ENCODE measurements at regions not wholly inside any gene's neighbourhood (a gene's known extent, or its start where the extent isn't known, plus 50 kb on each side); places are given as distances from the start of the nearest gene placed in this dataset.
"Not testable (repeated sequence)": the region's sequence is repeated elsewhere in the genome, so short reads cannot be mapped to it uniquely, and the experiment has no call there.

- Histone ChIP-seq H3K9me3 (ENCODE audit: control insufficient read depth, low read length) (no peaks in the 10 kb centered on the region), H3K27ac (ENCODE audit: low read depth, low read length, severe bottlenecking) (no peak overlapping the region), H3K4me1 (ENCODE audit: control insufficient read depth, insufficient read depth, low read length, poor library complexity, severe bottlenecking) (no peaks in the 10 kb centered on the region), H3K36me3 (ENCODE audit: control insufficient read depth, insufficient read depth, low read length) (no peaks in the 10 kb centered on the region), H3K4me3 (ENCODE audit: extremely low read depth, insufficient read depth, low read length, poor library complexity, severe bottlenecking) (no peak overlapping the region)
- 80 to 100% methylated on average over 1 of the region's 4 CpGs for WGBS, 2 experiments (ENCODE audit: insufficient coverage in 2 of 2)
These were observed 127.5 kb upstream of the NEIL3 start for GRCh38 chr4:177182166-177182565.

- Histone ChIP-seq H3K4me3 (ENCODE audit: extremely low read depth, insufficient read depth, low read length, poor library complexity, severe bottlenecking) (no peak overlapping the region), H3K36me3 (ENCODE audit: control insufficient read depth, insufficient read depth, low read length) (no peaks in the 10 kb centered on the region), H3K4me1 (ENCODE audit: control insufficient read depth, insufficient read depth, low read length, poor library complexity, severe bottlenecking) (no peaks in the 10 kb centered on the region), H3K9me3 (ENCODE audit: control insufficient read depth, low read length) (no peaks in the 10 kb centered on the region), H3K27ac (ENCODE audit: low read depth, low read length, severe bottlenecking) (no peak overlapping the region)
- WGBS, 2 experiments (ENCODE audit: insufficient coverage in 2 of 2) = 82 to 92% methylated on average over 1 of the region's 1 CpG
These were observed 126.9 kb upstream of the NEIL3 start for GRCh38 chr4:177182728-177183127.

GRCh38 chr4:177185151-177185550, 124.5 kb upstream of the NEIL3 start:
- no CpG with 5 or more reads among the region's 2 CpGs for WGBS, 2 experiments (ENCODE audit: insufficient coverage in 2 of 2)
- Histone ChIP-seq H3K4me3 (ENCODE audit: extremely low read depth, insufficient read depth, low read length, poor library complexity, severe bottlenecking) (no peak overlapping the region), H3K9me3 (ENCODE audit: control insufficient read depth, low read length) (no peaks in the 10 kb centered on the region), H3K36me3 (ENCODE audit: control insufficient read depth, insufficient read depth, low read length) (no peaks in the 10 kb centered on the region), H3K4me1 (ENCODE audit: control insufficient read depth, insufficient read depth, low read length, poor library complexity, severe bottlenecking) (no peaks in the 10 kb centered on the region), H3K27ac (ENCODE audit: low read depth, low read length, severe bottlenecking) (no peak overlapping the region)

GRCh38 chr4:177185579-177185978, 124.1 kb upstream of the NEIL3 start:
- H3K27ac ChIP-seq (ENCODE audit: low read depth, low read length, severe bottlenecking) = no peak overlapping the region
- no peak overlapping the region for H3K4me3 ChIP-seq (ENCODE audit: extremely low read depth, insufficient read depth, low read length, poor library complexity, severe bottlenecking)
- H3K4me1 ChIP-seq (ENCODE audit: control insufficient read depth, insufficient read depth, low read length, poor library complexity, severe bottlenecking) = no peaks in the 10 kb centered on the region
- no peaks in the 10 kb centered on the region for H3K9me3 ChIP-seq (ENCODE audit: control insufficient read depth, low read length)
- 100% methylated on average over 1 of the region's 2 CpGs for WGBS, 2 experiments (ENCODE audit: insufficient coverage in 2 of 2)
- no peaks in the 10 kb centered on the region for H3K36me3 ChIP-seq (ENCODE audit: control insufficient read depth, insufficient read depth, low read length)

GRCh38 chr4:177187371-177187770, 122.3 kb upstream of the NEIL3 start:
- Histone ChIP-seq H3K27ac (ENCODE audit: low read depth, low read length, severe bottlenecking) (no peak overlapping the region), H3K4me1 (ENCODE audit: control insufficient read depth, insufficient read depth, low read length, poor library complexity, severe bottlenecking) (no peaks in the 10 kb centered on the region), H3K36me3 (ENCODE audit: control insufficient read depth, insufficient read depth, low read length) (no peaks in the 10 kb centered on the region), H3K9me3 (ENCODE audit: control insufficient read depth, low read length) (no peaks in the 10 kb centered on the region), H3K4me3 (ENCODE audit: extremely low read depth, insufficient read depth, low read length, poor library complexity, severe bottlenecking) (no peak overlapping the region)
- no CpG with 5 or more reads among the region's 2 CpGs for WGBS, 2 experiments (ENCODE audit: insufficient coverage in 2 of 2)

- H3K4me1 ChIP-seq (ENCODE audit: control insufficient read depth, insufficient read depth, low read length, poor library complexity, severe bottlenecking) = no peaks in the 10 kb centered on the region
- H3K27ac ChIP-seq (ENCODE audit: low read depth, low read length, severe bottlenecking) = no peak overlapping the region
- no peaks in the 10 kb centered on the region for H3K36me3 ChIP-seq (ENCODE audit: control insufficient read depth, insufficient read depth, low read length)
- 47 to 66% methylated on average over 3 of the region's 3 CpGs for WGBS, 2 experiments (ENCODE audit: insufficient coverage in 2 of 2)
- H3K4me3 ChIP-seq (ENCODE audit: extremely low read depth, insufficient read depth, low read length, poor library complexity, severe bottlenecking) = no peak overlapping the region
- H3K9me3 ChIP-seq (ENCODE audit: control insufficient read depth, low read length) = no peaks in the 10 kb centered on the region
These were observed 118.6 kb upstream of the NEIL3 start for GRCh38 chr4:177190995-177191580.

- Histone ChIP-seq H3K4me1 (ENCODE audit: control insufficient read depth, insufficient read depth, low read length, poor library complexity, severe bottlenecking) (no peaks in the 10 kb centered on the region), H3K4me3 (ENCODE audit: extremely low read depth, insufficient read depth, low read length, poor library complexity, severe bottlenecking) (no peak overlapping the region), H3K36me3 (ENCODE audit: control insufficient read depth, insufficient read depth, low read length) (no peaks in the 10 kb centered on the region), H3K27ac (ENCODE audit: low read depth, low read length, severe bottlenecking) (no peak overlapping the region), H3K9me3 (ENCODE audit: control insufficient read depth, low read length) (no peaks in the 10 kb centered on the region)
- 17 to 48% methylated on average over 2 to 3 of the region's 4 CpGs for WGBS, 2 experiments (ENCODE audit: insufficient coverage in 2 of 2)
These were observed 118.1 kb upstream of the NEIL3 start for GRCh38 chr4:177191586-177191985.

GRCh38 chr4:177191991-177192390, 117.7 kb upstream of the NEIL3 start:
- no peaks in the 10 kb centered on the region for H3K4me1 ChIP-seq (ENCODE audit: control insufficient read depth, insufficient read depth, low read length, poor library complexity, severe bottlenecking)
- no peak overlapping the region for H3K27ac ChIP-seq (ENCODE audit: low read depth, low read length, severe bottlenecking)
- H3K4me3 ChIP-seq (ENCODE audit: extremely low read depth, insufficient read depth, low read length, poor library complexity, severe bottlenecking) = no peak overlapping the region
- 84 to 85% methylated on average over 6 to 7 of the region's 7 CpGs for WGBS, 2 experiments (ENCODE audit: insufficient coverage in 2 of 2)
- H3K36me3 ChIP-seq (ENCODE audit: control insufficient read depth, insufficient read depth, low read length) = no peaks in the 10 kb centered on the region
- no peaks in the 10 kb centered on the region for H3K9me3 ChIP-seq (ENCODE audit: control insufficient read depth, low read length)

- H3K9me3 ChIP-seq (ENCODE audit: control insufficient read depth, low read length); H3K4me3 ChIP-seq (ENCODE audit: extremely low read depth, insufficient read depth, low read length, poor library complexity, severe bottlenecking); H3K36me3 ChIP-seq (ENCODE audit: control insufficient read depth, insufficient read depth, low read length); H3K4me1 ChIP-seq (ENCODE audit: control insufficient read depth, insufficient read depth, low read length, poor library complexity, severe bottlenecking); H3K27ac ChIP-seq (ENCODE audit: low read depth, low read length, severe bottlenecking): not testable (repeated sequence)
- 95 to 98% methylated on average over 23 to 32 of the region's 47 CpGs for WGBS, 2 experiments (ENCODE audit: insufficient coverage in 2 of 2)
These were observed 116.5 kb upstream of the NEIL3 start for GRCh38 chr4:177193024-177193715.

- Histone ChIP-seq H3K4me3 (ENCODE audit: extremely low read depth, insufficient read depth, low read length, poor library complexity, severe bottlenecking) (no peak overlapping the region), H3K27ac (ENCODE audit: low read depth, low read length, severe bottlenecking) (no peak overlapping the region), H3K4me1 (ENCODE audit: control insufficient read depth, insufficient read depth, low read length, poor library complexity, severe bottlenecking) (no peaks in the 10 kb centered on the region), H3K9me3 (ENCODE audit: control insufficient read depth, low read length) (no peaks in the 10 kb centered on the region), H3K36me3 (ENCODE audit: control insufficient read depth, insufficient read depth, low read length) (no peaks in the 10 kb centered on the region)
- 91% methylated on average over 6 of the region's 7 CpGs for WGBS, 2 experiments (ENCODE audit: insufficient coverage in 2 of 2)
These were observed 114.8 kb upstream of the NEIL3 start for GRCh38 chr4:177194906-177195305.

GRCh38 chr4:177196615-177197014, 113.1 kb upstream of the NEIL3 start:
- WGBS, 2 experiments (ENCODE audit: insufficient coverage in 2 of 2) = no CpG with 5 or more reads among the region's 2 CpGs
- Histone ChIP-seq H3K4me3 (ENCODE audit: extremely low read depth, insufficient read depth, low read length, poor library complexity, severe bottlenecking) (no peak overlapping the region), H3K9me3 (ENCODE audit: control insufficient read depth, low read length) (no peaks in the 10 kb centered on the region), H3K36me3 (ENCODE audit: control insufficient read depth, insufficient read depth, low read length) (no peaks in the 10 kb centered on the region), H3K27ac (ENCODE audit: low read depth, low read length, severe bottlenecking) (no peak overlapping the region), H3K4me1 (ENCODE audit: control insufficient read depth, insufficient read depth, low read length, poor library complexity, severe bottlenecking) (no peaks in the 10 kb centered on the region)

All from mesodermal cell (in vitro differentiated cells).